Activated naive CD4-positive, alpha-beta T cell treated with anti-CD3 and anti-CD28 coated beads, Interleukin-2, amount 10 ng/mL, durations not matched to agents 7 days and 5 days (primary cell): ENCODE measurements at regions not wholly inside any gene's neighbourhood (a gene's known extent, or its start where the extent isn't known, plus 50 kb on each side); places are given as distances from the start of the nearest gene placed in this dataset.

Source experiments
- CTCF ChIA-PET: fragments of 350-600 bp; sonication (Branson Sonifier 250); formaldehyde crosslinking; loops from one replicate; lab custom pipeline; 2021; ENCODE audit warnings: antibody characterized with exemption; lab: Charles Lee
- DNase-seq: peaks from one replicate; pipeline ENCODE4 v3.0.0-alpha.2; 2020
- H3K27ac Mint-ChIP-seq: one replicate; pipeline ENCODE4 v1.8.0; 2021; ENCODE audit warnings: mild to moderate bottlenecking, moderate library complexity, mixed read lengths
- H3K27me3 Mint-ChIP-seq: one replicate; pipeline ENCODE4 v1.8.0; 2021; ENCODE audit warnings: mild to moderate bottlenecking, mixed read lengths
- H3K36me3 Mint-ChIP-seq: one replicate; pipeline ENCODE4 v1.8.0; 2021; ENCODE audit warnings: mixed read lengths
- H3K4me1 Mint-ChIP-seq: one replicate; pipeline ENCODE4 v1.8.0; 2021; ENCODE audit warnings: mixed read lengths
- H3K4me3 Mint-ChIP-seq: one replicate; pipeline ENCODE4 v1.8.0; 2021; ENCODE audit warnings: mild to moderate bottlenecking, moderate library complexity, mixed read lengths
- H3K9me3 Mint-ChIP-seq: one replicate; pipeline ENCODE4 v1.8.0; 2021; ENCODE audit warnings: mixed read lengths

DNA sequence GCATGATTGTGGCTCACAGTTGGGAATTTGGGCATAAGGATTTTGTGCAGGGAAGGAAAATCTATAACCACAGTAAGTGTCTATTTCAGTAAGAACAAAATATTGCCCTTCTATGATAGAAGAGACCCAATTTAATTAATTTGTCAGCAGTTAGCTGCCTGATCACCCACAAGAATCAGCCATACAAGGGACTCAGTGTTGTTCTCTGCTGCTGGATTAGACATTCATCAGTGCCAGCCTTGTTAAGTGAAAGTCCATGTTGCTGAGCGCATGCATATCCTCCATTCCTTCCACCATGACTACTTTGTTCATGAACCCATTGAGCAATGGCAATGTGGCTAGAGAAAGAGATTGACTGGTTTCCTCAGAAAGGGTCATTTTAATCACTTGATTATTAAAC is 125.3 kb upstream of the PDHA2 start:
- H3K36me3 Mint-ChIP-seq = no peaks in the 10 kb centered on the region
- CTCF ChIA-PET = no interaction called here
- peaks cover 4% of the 10 kb centered on the region for H3K9me3 Mint-ChIP-seq
- no peak overlapping the region for H3K4me3 Mint-ChIP-seq
- H3K27ac Mint-ChIP-seq = no peak overlapping the region
- H3K4me1 Mint-ChIP-seq = no peaks in the 10 kb centered on the region
- no peak for DNase-seq
- H3K27me3 Mint-ChIP-seq = no peaks in the 10 kb centered on the region

DNA sequence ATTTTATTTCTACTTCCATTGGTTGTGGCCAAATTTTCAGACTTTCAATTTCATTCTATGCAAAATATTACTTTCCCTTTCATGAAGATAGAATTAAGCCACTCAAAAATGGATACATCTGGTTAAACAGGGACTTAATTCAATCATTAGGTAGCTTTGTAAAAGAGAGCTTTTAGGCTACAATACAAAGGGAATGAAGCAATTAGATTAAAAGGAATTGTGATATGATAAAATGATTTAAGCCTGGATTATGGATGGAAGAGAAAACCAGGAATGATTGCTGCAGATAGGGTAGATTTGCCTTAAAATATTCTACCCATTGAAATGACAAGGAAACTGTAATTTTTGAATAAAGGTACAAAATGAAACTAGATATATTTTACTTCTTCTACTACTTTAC is 134.6 kb upstream of the PDHA2 start:
- no peaks in the 10 kb centered on the region for H3K9me3 Mint-ChIP-seq
- CTCF ChIA-PET = no interaction called here
- no peak overlapping the region for H3K27ac Mint-ChIP-seq
- no peaks in the 10 kb centered on the region for H3K27me3 Mint-ChIP-seq
- H3K36me3 Mint-ChIP-seq = no peaks in the 10 kb centered on the region
- no peaks in the 10 kb centered on the region for H3K4me1 Mint-ChIP-seq
- no peak for DNase-seq
- H3K4me3 Mint-ChIP-seq = no peak overlapping the region

DNA sequence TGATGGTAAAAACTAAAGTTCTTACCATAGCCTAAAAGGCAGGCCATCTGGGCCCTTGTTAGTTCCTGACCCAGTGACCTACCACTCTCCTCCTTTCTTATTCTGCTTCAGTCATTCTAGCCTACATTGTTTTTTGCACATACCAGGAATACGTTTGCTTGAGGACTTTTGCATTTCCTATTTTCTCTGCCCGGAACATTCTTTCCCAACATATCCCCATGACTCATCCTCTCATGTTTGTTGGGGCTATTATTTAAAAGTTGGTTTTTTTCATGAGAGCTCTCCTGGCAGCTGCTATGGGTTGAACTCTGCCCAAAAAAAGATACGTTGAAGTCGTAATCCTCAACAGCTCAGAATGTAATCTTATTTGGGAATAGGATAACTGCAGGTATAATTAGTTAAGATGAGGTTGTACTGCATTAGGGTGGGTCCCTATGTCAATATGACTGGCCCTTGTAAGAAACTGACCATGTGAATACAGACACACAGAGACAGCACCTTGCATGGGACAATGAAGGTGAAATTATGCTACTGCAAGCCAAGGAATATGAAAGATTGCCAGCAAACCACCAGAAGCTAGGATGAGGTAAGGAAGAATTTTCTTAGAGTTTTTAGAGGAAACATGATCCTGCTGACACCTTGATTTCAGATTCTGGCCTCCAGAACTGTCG is 138.3 kb upstream of the PDHA2 start:
- H3K4me3 Mint-ChIP-seq = no peak overlapping the region
- H3K27me3 Mint-ChIP-seq = no peaks in the 10 kb centered on the region
- H3K4me1 Mint-ChIP-seq = no peaks in the 10 kb centered on the region
- H3K36me3 Mint-ChIP-seq = no peaks in the 10 kb centered on the region
- CTCF ChIA-PET = no interaction called here
- no peaks in the 10 kb centered on the region for H3K9me3 Mint-ChIP-seq
- no peak overlapping the region for H3K27ac Mint-ChIP-seq
- no peak for DNase-seq

DNA sequence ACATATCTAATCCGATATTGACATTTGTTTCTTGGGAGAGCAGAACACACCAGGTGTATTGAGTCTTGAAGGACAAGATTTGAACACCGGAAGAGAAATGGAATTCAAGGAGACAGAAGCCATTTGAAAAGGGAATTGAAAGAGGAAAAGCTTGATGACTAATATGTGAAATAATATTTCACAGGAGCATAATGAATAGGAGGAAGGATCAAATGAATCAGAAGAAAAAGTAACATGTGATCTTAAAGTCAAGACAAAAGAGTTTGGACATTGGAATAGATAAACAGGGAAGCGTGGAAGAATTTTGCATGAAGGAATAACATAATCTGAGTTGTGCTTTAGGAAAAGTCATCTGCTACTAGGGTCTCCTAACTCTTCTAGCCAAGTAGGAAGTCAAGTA is 145.5 kb upstream of the PDHA2 start:
- Mint-ChIP-seq H3K4me3 (no peak overlapping the region), H3K27ac (no peak overlapping the region), H3K27me3 (no peaks in the 10 kb centered on the region), H3K36me3 (no peaks in the 10 kb centered on the region), H3K9me3 (no peaks in the 10 kb centered on the region), H3K4me1 (no peaks in the 10 kb centered on the region)
- no peak for DNase-seq
- CTCF ChIA-PET = no interaction called here

DNA sequence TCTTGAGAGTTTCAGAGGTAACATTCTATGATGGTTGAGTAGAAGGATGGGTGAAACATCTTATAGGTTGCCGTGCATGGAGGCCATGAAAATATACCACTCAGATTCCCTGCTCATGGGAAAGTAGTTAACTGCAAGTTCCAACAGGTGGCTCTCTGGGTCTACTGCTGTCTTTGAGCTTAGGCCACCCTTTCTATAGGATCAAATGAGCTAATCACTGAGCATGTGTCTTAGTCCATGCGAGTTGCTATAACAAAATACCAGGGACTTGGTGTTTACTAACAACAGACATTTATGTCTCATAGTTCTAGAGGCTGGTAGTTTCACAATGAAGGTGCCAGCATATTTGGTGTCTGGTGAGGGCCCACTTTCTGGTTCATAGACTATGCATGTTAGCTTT is 144.8 kb upstream of the UNC5C start:
- Mint-ChIP-seq H3K4me3 (no peak overlapping the region), H3K9me3 (no peaks in the 10 kb centered on the region), H3K27ac (no peak overlapping the region), H3K27me3 (no peaks in the 10 kb centered on the region), H3K4me1 (no peaks in the 10 kb centered on the region), H3K36me3 (no peaks in the 10 kb centered on the region)
- CTCF ChIA-PET = interaction anchor here (0.6 kb wide), 1 partner anchor 683 kb away, joined by 3 read pairs; no protein-coding TSS in a partner anchor
- DNase-seq = no peak

DNA sequence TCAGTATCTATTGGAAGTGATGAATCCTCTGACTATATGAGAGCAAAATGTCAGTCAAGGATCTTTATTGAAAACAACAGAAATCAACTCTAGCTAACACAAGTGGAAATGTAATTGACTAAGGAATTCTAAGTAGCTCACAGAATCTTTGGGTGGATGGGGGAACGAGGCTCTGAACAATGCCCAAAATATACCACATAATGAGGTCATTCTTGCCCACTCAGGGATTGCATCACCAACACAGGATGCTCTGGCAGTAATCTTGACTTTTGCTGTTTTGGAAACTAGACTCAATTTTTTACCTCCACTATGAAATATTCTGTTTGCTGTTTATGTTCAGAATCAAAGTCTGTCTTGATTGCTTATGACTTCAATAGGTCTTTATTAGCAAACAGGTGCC is 127.4 kb upstream of the UNC5C start:
- Mint-ChIP-seq H3K27ac (no peak overlapping the region), H3K4me1 (no peaks in the 10 kb centered on the region), H3K4me3 (no peak overlapping the region), H3K27me3 (no peaks in the 10 kb centered on the region), H3K9me3 (no peaks in the 10 kb centered on the region), H3K36me3 (no peaks in the 10 kb centered on the region)
- CTCF ChIA-PET = no interaction called here
- no peak for DNase-seq

DNA sequence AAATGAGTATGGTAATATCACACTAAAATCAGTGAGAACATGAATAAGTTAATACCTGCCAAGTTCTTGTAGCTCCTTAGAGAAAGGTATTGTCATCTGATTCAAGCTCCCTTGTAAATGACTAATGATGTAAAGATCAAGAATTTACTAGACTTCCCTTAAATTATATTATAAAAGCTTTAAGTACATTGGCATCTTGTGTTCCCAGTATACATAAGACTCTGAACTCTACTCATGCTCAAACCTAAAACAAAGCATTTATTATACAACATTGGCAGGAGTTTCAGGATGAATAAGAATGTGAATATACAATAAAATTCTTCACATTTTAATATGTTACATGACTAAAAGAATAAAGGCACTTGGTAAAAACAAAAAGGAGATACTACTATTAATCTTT is 126.8 kb upstream of the UNC5C start:
- Mint-ChIP-seq H3K4me3 (no peak overlapping the region), H3K9me3 (no peaks in the 10 kb centered on the region), H3K36me3 (no peaks in the 10 kb centered on the region), H3K4me1 (no peaks in the 10 kb centered on the region), H3K27ac (no peak overlapping the region), H3K27me3 (no peaks in the 10 kb centered on the region)
- CTCF ChIA-PET = no interaction called here
- DNase-seq = no peak

DNA sequence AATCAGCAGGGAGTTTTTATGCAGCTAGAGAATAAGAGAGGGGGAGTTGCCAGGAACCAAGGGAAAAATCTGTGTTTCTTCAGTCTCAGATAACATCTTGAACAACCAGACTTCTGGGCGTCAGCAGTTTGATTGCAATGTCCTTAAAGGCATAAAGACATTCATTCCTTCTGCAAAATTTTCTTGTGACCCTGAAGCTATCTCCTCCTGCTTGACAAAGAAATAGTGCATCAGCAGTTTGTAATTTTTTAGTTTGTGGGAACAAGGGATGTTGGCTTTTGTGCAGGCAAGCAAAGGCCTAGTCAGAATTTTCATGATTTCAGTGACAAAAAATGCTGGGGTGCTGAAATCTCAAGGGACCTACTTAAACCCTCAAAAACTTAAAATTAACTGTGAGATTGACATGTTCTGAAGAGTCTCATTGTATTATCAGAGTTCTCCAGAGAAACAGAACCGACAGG is 125.8 kb upstream of the UNC5C start:
- Mint-ChIP-seq H3K27me3 (no peaks in the 10 kb centered on the region), H3K36me3 (no peaks in the 10 kb centered on the region), H3K4me1 (no peaks in the 10 kb centered on the region), H3K9me3 (no peaks in the 10 kb centered on the region), H3K4me3 (no peak overlapping the region), H3K27ac (no peak overlapping the region)
- CTCF ChIA-PET = no interaction called here
- DNase-seq = no peak

DNA sequence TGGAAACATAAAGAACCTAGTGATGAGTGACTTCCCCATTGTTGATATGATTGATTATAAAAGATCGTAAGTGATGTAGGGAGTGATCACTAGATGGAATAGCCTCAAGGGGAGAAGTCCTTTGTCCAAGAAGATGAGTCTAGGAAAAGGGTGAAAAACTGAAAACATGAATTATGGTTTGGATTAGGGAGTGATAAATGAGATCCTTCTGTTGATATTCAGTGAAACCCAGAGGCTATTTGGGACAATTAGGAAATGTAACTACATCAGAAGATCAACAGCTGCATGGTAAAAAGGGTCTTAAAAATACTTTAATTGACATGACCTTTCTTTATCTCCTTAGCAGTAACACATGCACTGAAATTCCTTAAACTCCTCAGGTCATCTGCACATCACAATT is 124.0 kb upstream of the UNC5C start:
- DNase-seq = no peak
- CTCF ChIA-PET = no interaction called here
- no peak overlapping the region for H3K4me3 Mint-ChIP-seq

DNA sequence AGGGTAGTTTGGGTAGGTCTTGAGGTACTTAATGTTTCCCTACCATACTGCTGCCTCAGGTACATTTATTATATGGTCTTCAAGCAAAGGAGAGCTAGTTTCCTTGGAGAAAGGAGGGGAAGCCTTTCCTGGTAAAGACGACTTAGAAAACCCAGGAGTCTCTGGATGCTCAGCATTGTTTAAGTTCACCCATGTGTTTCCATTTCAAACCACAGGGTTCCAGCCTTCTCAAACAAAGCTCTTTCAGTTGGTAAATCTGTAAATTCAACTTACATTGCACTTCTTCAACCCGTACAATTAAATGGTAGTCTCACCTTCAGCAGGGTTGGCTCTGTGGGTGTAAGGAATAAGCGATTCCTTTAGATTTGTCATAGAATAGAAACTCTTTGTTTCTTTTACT is 111.9 kb upstream of the UNC5C start:
- CTCF ChIA-PET = no interaction called here
- Mint-ChIP-seq H3K4me3 (no peak overlapping the region), H3K36me3 (no peaks in the 10 kb centered on the region), H3K27me3 (no peaks in the 10 kb centered on the region), H3K9me3 (peaks cover 12% of the 10 kb centered on the region), H3K4me1 (no peaks in the 10 kb centered on the region), H3K27ac (no peak overlapping the region)
- no peak for DNase-seq

More for the DNA sequence above, 124.0 kb upstream of the UNC5C start:
- Mint-ChIP-seq H3K27ac (no peak overlapping the region), H3K4me1 (no peaks in the 10 kb centered on the region), H3K9me3 (no peaks in the 10 kb centered on the region), H3K27me3 (no peaks in the 10 kb centered on the region), H3K36me3 (no peaks in the 10 kb centered on the region)

DNA sequence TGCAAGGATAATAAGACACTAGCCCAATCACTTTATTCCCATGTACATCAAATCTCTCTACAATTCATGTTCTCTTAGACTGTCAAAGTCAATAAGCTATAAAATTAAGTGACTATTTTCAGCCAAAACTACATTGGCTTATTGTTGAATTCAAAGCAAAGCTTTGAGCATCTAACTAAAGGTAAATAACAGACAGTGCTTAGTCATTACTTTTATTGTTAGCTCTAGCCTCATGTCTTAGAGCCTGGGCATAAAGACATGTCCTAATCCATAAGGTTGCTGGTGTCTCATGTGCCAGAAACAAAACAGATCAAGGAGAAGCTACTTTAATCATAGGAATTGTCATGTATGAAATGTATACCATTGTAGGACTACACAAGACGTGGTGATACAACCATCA is 103.1 kb upstream of the UNC5C start:
- Mint-ChIP-seq H3K4me3 (no peak overlapping the region), H3K4me1 (no peaks in the 10 kb centered on the region), H3K27me3 (no peaks in the 10 kb centered on the region), H3K9me3 (peaks cover 8% of the 10 kb centered on the region), H3K27ac (no peak overlapping the region), H3K36me3 (no peaks in the 10 kb centered on the region)
- DNase-seq = no peak
- CTCF ChIA-PET = no interaction called here

DNA sequence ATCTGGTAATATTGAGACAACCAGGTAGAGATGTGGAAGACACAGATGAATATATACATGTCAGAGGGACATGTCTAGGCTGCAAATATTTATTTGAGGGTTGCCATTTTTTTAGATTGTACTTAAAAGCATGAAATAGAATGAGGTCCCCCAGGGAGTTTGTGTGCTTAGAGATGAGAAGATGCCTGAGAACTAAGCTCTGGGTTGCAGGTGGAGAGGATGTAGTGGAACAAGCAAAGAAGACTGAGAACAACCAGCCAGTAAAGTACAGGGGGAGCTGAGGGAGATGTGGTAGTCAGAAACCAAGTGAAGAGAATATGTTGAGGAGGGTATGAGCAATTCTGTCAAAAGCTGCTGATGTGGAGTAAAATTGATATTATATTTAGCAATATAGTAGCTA is 95.6 kb upstream of the UNC5C start:
- H3K27me3 Mint-ChIP-seq = no peaks in the 10 kb centered on the region
- H3K9me3 Mint-ChIP-seq = no peaks in the 10 kb centered on the region
- CTCF ChIA-PET = no interaction called here
- no peak overlapping the region for H3K4me3 Mint-ChIP-seq
- DNase-seq = no peak
- H3K4me1 Mint-ChIP-seq = no peaks in the 10 kb centered on the region
- no peak overlapping the region for H3K27ac Mint-ChIP-seq
- no peaks in the 10 kb centered on the region for H3K36me3 Mint-ChIP-seq

DNA sequence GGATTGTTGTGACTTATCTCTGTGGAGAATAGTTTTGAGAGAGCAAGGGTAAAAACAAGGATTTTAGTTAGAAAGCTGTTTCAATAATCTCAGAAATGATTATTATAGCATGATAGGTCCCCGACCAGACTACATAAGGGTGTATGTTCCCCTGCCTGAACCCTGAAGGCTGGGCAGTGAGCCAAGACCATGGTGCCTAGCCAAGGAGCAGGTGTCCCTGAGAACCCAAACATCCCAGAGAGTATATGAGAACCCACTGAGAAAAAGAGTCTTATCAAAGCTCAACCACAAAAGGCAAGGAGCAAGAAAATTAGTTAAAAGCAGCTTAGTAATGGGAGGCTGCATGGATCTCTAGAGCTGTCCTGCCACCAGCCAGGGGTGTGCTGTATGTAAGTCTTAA is 94.9 kb upstream of the UNC5C start:
- no peaks in the 10 kb centered on the region for H3K36me3 Mint-ChIP-seq
- H3K9me3 Mint-ChIP-seq = no peaks in the 10 kb centered on the region
- no peaks in the 10 kb centered on the region for H3K27me3 Mint-ChIP-seq
- H3K27ac Mint-ChIP-seq = no peak overlapping the region
- DNase-seq = no peak
- H3K4me3 Mint-ChIP-seq = no peak overlapping the region
- CTCF ChIA-PET = no interaction called here
- peaks cover 5% of the 10 kb centered on the region for H3K4me1 Mint-ChIP-seq

DNA sequence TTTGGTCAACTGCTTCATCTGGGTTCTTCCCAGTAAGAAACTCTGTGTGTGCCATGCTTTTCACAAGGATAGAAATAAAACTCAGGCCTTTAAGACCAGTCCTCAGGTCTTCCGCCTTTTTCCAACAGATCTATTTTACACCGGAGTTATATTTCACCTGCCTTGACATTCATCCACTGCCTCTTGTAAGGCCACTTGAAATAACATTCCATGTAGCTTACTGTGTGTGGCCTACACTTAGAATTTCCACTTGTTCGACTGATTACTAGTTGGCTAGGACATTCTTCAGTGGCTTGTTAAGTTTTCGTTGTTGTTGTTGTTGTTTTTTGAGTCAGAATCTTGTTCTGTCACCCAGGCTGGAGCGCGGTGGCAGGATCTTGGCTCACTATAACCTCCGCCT is 92.8 kb upstream of the UNC5C start:
- Mint-ChIP-seq H3K9me3 (no peaks in the 10 kb centered on the region), H3K27ac (no peak overlapping the region), H3K27me3 (no peaks in the 10 kb centered on the region), H3K4me1 (peaks cover 5% of the 10 kb centered on the region), H3K36me3 (no peaks in the 10 kb centered on the region), H3K4me3 (no peak overlapping the region)
- no peak for DNase-seq
- CTCF ChIA-PET = no interaction called here

DNA sequence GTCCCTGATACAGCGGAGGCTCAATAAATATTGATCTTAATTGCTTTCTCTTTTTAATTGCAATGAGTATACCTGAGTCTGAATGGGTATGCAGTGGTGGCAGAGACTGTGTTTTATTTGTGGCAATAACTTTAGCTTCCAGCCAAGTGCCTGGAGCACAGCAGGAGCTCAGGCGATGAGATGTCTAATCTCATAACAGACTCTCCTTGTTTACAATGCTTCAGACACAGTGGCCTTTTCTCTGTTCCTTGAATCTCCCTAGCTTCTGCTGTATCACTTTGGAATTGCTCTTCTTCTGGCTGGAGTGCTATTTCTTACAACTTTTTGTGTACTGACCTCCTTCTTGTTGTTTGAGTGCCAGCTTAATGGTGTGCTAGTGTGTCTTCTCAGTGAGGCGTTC is 91.5 kb upstream of the UNC5C start:
- CTCF ChIA-PET = no interaction called here
- no peak overlapping the region for H3K4me3 Mint-ChIP-seq
- H3K36me3 Mint-ChIP-seq = no peaks in the 10 kb centered on the region
- H3K9me3 Mint-ChIP-seq = no peaks in the 10 kb centered on the region
- no peak overlapping the region for H3K27ac Mint-ChIP-seq
- no peaks in the 10 kb centered on the region for H3K27me3 Mint-ChIP-seq
- no peak for DNase-seq
- H3K4me1 Mint-ChIP-seq = peaks cover 5% of the 10 kb centered on the region
